ENCODE measurements at regions not wholly inside any gene's neighbourhood (a gene's known extent, or its start where the extent isn't known, plus 50 kb on each side); places are given as distances from the start of the nearest gene placed in this dataset.

GRCh38 chr19:32241932-32242710 is 103.3 kb upstream of the ZNF507 start:
- Mint-ChIP-seq H3K27ac (ENCODE audit: low read depth, unreplicated experiment) (no peak overlapping the region), H3K4me1 (ENCODE audit: insufficient read depth, unreplicated experiment) (no peaks in the 10 kb centered on the region), H3K9me3 (ENCODE audit: unreplicated experiment) (peaks cover 16% of the 10 kb centered on the region), H3K4me3 (ENCODE audit: unreplicated experiment) (no peak overlapping the region), H3K27me3 (ENCODE audit: insufficient read depth, unreplicated experiment) (no peaks in the 10 kb centered on the region), H3K36me3 (ENCODE audit: insufficient read depth, unreplicated experiment) (no peaks in the 10 kb centered on the region)
- CTCF ChIA-PET = interaction anchor here (0.6 kb wide), 1 partner anchor 21 kb away, joined by 3 read pairs; no protein-coding TSS in a partner anchor
- intact Hi-C loops (cut with micrococcal nuclease) = no loop called here
- no peak for DNase-seq (ENCODE audit: unreplicated experiment)
- POLR2A ChIA-PET = no interaction called here
- no peak for TF ChIP-seq CTCF (IDR thresholded peaks at IDR 0.05; ENCODE audit: unreplicated experiment)
- no TSS peak for BruUV-seq (replicated peaks)

DNA sequence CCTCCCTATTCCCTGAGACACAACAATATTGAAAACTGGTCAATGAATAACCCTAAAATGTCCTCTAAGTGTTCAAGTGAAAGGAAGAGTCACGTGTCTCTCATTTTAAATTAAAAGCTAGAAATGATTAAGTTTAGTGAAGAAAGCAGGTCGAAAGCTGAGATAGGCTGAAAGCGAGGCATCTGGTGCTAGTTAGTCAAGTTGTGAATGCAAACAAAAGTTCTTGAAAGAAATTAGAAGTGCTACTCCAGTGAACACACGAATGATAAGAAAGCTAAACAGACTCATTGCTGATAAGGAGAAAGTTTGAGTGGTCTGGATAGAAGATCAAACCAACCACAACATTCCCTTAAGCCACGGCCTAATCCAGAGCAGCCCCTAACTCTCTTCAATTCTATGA is 99.4 kb upstream of the ZNF507 start:
- no peak for DNase-seq (ENCODE audit: unreplicated experiment)
- no TSS peak for BruUV-seq (replicated peaks)
- POLR2A ChIA-PET = no interaction called here
- no peak overlapping the region for H3K4me3 Mint-ChIP-seq (ENCODE audit: unreplicated experiment)
- no peak overlapping the region for H3K27ac Mint-ChIP-seq (ENCODE audit: low read depth, unreplicated experiment)
- peaks cover 24% of the 10 kb centered on the region for H3K9me3 Mint-ChIP-seq (ENCODE audit: unreplicated experiment)
- no peak for TF ChIP-seq CTCF (IDR thresholded peaks at IDR 0.05; ENCODE audit: unreplicated experiment)
- no peaks in the 10 kb centered on the region for H3K36me3 Mint-ChIP-seq (ENCODE audit: insufficient read depth, unreplicated experiment)
- intact Hi-C loops (cut with micrococcal nuclease) = no loop called here
- CTCF ChIA-PET = no interaction called here
- no peaks in the 10 kb centered on the region for H3K4me1 Mint-ChIP-seq (ENCODE audit: insufficient read depth, unreplicated experiment)
- H3K27me3 Mint-ChIP-seq (ENCODE audit: insufficient read depth, unreplicated experiment) = no peaks in the 10 kb centered on the region

DNA sequence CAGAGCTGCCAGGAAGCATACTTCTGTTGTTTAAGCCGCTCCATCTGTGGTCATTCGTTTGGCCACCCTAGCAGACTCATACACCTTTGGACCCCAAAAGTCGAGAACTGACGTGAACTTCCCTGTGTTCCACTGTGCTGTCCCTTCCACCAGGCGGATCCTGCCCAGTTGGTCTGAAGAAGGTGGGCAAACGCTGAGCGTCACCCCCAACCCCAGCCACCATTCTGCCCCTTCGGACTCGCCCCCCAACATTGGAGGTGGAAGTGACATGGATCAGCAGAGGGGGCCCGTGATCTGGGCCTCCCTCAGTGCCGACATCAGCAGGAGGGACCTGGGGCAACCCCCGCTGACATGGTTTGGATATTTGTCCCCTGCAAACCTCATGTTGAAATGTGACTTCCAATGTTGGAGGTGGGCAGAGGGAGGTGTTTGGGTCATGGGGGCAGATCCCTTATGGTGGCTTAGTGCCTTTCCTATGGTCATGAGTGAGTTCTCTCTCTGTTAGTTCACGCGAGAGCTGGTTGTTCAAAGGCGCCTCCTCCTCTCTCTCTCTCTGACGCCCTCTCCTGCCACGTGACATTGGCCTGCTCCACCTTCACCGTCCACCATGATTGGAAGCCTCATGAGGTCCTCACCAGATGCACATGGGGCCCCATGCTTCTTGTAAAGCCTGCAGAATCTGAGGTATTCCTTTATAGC is 93.6 kb upstream of the ZNF507 start:
- TF ChIP-seq CTCF (IDR thresholded peaks at IDR 0.05; ENCODE audit: unreplicated experiment) = no peak
- BruUV-seq (replicated peaks) = no TSS peak
- ChIA-PET POLR2A (no interaction called here), CTCF (no interaction called here)
- intact Hi-C loops (cut with micrococcal nuclease) = no loop called here
- Mint-ChIP-seq H3K9me3 (ENCODE audit: unreplicated experiment) (peaks cover 16% of the 10 kb centered on the region), H3K36me3 (ENCODE audit: insufficient read depth, unreplicated experiment) (no peaks in the 10 kb centered on the region), H3K27ac (ENCODE audit: low read depth, unreplicated experiment) (no peak overlapping the region), H3K4me3 (ENCODE audit: unreplicated experiment) (no peak overlapping the region), H3K4me1 (ENCODE audit: insufficient read depth, unreplicated experiment) (no peaks in the 10 kb centered on the region), H3K27me3 (ENCODE audit: insufficient read depth, unreplicated experiment) (no peaks in the 10 kb centered on the region)
- no peak for DNase-seq (ENCODE audit: unreplicated experiment)

- ChIA-PET CTCF (no interaction called here), POLR2A (no interaction called here)
- Mint-ChIP-seq H3K27ac (ENCODE audit: low read depth, unreplicated experiment) (no peak overlapping the region), H3K27me3 (ENCODE audit: insufficient read depth, unreplicated experiment) (no peaks in the 10 kb centered on the region), H3K4me1 (ENCODE audit: insufficient read depth, unreplicated experiment) (no peaks in the 10 kb centered on the region), H3K36me3 (ENCODE audit: insufficient read depth, unreplicated experiment) (no peaks in the 10 kb centered on the region), H3K4me3 (ENCODE audit: unreplicated experiment) (no peak overlapping the region), H3K9me3 (ENCODE audit: unreplicated experiment) (peaks cover 16% of the 10 kb centered on the region)
- no peak for TF ChIP-seq CTCF (IDR thresholded peaks at IDR 0.05; ENCODE audit: unreplicated experiment)
- BruUV-seq (replicated peaks) = no TSS peak
- no peak for DNase-seq (ENCODE audit: unreplicated experiment)
- intact Hi-C loops (cut with micrococcal nuclease) = no loop called here
Observed at GRCh38 chr19:32252333-32252669, 93.1 kb upstream of the ZNF507 start.
